ENCODE measurements at regions not wholly inside any gene's neighbourhood (a gene's known extent, or its start where the extent isn't known, plus 50 kb on each side); places are given as distances from the start of the nearest gene placed in this dataset.

DNA sequence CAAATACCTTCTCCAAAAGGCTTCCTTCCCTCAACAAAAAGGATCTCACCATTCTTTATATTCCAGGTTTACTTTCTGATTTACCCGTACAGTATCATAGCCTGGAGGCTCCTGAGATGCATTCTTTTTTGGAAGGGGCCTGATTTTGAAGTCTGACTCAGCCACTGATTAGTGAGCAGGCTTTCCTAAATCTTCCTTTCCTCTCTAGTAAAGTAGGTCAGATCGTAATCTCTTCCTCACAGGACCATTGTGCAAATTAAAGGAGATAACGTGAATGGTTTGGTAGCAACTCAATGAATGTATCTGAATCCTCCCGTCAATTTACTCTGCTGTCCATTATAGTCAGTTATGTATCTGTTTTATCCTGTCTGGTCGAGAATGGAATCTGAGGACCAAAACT, 227.7 kb upstream of the ANO5 start:
- TF ChIP-seq POLR2AphosphoS5 (IDR thresholded peaks at IDR 0.05) (no peak), POLR2A (IDR thresholded peaks at IDR 0.05) (no peak), EP300 (IDR thresholded peaks at IDR 0.05) (no peak)
- TF ChIP-seq, protein P1, sequence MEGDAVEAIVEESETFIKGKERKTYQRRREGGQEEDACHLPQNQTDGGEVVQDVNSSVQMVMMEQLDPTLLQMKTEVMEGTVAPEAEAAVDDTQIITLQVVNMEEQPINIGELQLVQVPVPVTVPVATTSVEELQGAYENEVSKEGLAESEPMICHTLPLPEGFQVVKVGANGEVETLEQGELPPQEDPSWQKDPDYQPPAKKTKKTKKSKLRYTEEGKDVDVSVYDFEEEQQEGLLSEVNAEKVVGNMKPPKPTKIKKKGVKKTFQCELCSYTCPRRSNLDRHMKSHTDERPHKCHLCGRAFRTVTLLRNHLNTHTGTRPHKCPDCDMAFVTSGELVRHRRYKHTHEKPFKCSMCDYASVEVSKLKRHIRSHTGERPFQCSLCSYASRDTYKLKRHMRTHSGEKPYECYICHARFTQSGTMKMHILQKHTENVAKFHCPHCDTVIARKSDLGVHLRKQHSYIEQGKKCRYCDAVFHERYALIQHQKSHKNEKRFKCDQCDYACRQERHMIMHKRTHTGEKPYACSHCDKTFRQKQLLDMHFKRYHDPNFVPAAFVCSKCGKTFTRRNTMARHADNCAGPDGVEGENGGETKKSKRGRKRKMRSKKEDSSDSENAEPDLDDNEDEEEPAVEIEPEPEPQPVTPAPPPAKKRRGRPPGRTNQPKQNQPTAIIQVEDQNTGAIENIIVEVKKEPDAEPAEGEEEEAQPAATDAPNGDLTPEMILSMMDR (IDR thresholded peaks at IDR 0.05), result no peak

DNA sequence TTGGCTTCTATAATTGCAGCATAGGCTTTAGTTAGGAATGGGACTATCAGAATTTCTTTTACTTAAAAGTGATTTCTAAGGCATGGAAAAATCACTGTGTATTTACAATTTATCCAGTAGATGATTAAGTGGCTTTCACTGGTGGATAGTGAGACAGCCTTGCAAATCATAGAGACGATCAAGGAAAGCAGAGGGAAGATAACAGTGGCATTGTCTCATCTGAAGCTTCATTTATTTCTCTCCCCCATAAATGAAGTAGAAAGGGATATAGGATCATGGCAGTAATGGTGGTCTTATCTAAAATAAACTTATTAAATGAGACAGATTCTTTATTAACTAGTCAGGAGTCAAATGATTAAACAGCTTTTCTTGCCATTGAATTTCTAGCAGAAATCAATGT, 224.2 kb upstream of the ANO5 start:
- intact Hi-C loops (cut with DNase I), result no loop called here
- H3K27ac ChIP-seq, result no peak overlapping the region
- H3K4me1 ChIP-seq, result no peaks in the 10 kb centered on the region
- no peaks in the 10 kb centered on the region for H3K9me3 ChIP-seq
- no peak overlapping the region for H3K4me3 ChIP-seq
- H3K27me3 ChIP-seq, result no peaks in the 10 kb centered on the region
- no peak for TF ChIP-seq EP300 (IDR thresholded peaks at IDR 0.05)
- no peak for TF ChIP-seq POLR2A (IDR thresholded peaks at IDR 0.05)
- no peak for TF ChIP-seq POLR2AphosphoS5 (IDR thresholded peaks at IDR 0.05)
- TF ChIP-seq, protein P1 (IDR thresholded peaks at IDR 0.05), result no peak
- no peaks in the 10 kb centered on the region for H3K36me3 ChIP-seq
- no peak for DNase-seq
- 69 to 75% methylated on average over 1 of the region's 1 CpG for WGBS, 2 donors

More for the DNA sequence above, 227.7 kb upstream of the ANO5 start:
- Histone ChIP-seq H3K27me3 (no peaks in the 10 kb centered on the region), H3K4me3 (no peak overlapping the region), H3K36me3 (no peaks in the 10 kb centered on the region), H3K27ac (no peak overlapping the region), H3K9me3 (peaks cover 0 to 3% (median 0%) of the 10 kb centered on the region in 4 donors), H3K4me1 (no peaks in the 10 kb centered on the region)
- 57 to 63% methylated on average over 5 of the region's 5 CpGs for WGBS, 2 donors
- DNase-seq, result no peak
- intact Hi-C loops (cut with DNase I), result no loop called here

DNA sequence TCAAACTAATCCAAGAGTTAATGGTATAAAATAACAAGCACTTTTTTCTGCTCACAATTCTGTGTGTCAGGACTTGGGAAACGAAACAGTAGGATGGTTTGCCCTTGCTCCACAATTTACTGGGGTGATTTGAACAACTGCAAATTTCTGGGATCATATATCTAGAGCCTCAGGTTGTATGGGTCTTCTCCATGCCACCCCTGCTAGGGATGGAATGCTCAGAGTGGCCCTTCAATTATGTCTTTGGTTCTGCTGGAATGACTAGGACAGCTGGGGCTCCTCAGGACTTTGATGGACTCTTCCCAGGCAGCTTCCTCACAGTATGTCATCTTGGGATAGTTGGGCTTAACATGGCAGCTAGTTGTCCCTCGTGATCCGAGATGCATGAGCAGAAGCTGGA, 223.0 kb upstream of the ANO5 start:
- Histone ChIP-seq H3K4me1 (no peaks in the 10 kb centered on the region), H3K27ac (no peak overlapping the region), H3K36me3 (no peaks in the 10 kb centered on the region), H3K9me3 (no peaks in the 10 kb centered on the region), H3K27me3 (no peaks in the 10 kb centered on the region), H3K4me3 (no peak overlapping the region)
- intact Hi-C loops (cut with DNase I), result no loop called here
- WGBS, 2 donors, result 52 to 58% methylated on average over 3 of the region's 3 CpGs
- DNase-seq, result no peak
- TF ChIP-seq EP300 (IDR thresholded peaks at IDR 0.05) (no peak), POLR2A (IDR thresholded peaks at IDR 0.05) (no peak), POLR2AphosphoS5 (IDR thresholded peaks at IDR 0.05) (no peak)

DNA sequence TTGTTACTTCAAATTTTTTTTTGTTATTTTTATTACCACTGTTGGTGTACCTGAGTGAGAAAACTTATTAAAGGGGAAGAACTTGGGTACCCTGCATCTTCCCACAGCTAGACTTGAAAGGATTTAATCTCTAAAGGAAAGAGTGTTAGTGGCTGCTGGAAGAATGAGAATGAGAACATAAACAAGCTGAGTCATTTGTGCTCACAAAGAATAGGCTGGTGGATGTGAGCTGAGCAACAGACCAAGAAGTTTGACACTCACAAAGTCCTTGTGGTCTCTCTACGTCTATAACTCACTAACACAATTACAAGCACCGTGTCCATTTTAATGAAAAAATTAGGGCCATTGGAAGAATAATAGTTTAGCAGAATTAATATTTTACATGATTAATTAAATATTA, 217.6 kb upstream of the ANO5 start:
- H3K4me1 ChIP-seq, result no peaks in the 10 kb centered on the region
- H3K36me3 ChIP-seq, result no peaks in the 10 kb centered on the region
- intact Hi-C loops (cut with DNase I), result no loop called here
- H3K9me3 ChIP-seq, result no peaks in the 10 kb centered on the region
- no peak for TF ChIP-seq POLR2A (IDR thresholded peaks at IDR 0.05)
- TF ChIP-seq, protein P1 (IDR thresholded peaks at IDR 0.05), result no peak
- no peak for TF ChIP-seq POLR2AphosphoS5 (IDR thresholded peaks at IDR 0.05)
- WGBS, 2 donors, result 40 to 50% methylated on average over 2 of the region's 2 CpGs
- H3K4me3 ChIP-seq, result no peak overlapping the region
- DNase-seq, result no peak
- no peaks in the 10 kb centered on the region for H3K27me3 ChIP-seq
- no peak overlapping the region for H3K27ac ChIP-seq

DNA sequence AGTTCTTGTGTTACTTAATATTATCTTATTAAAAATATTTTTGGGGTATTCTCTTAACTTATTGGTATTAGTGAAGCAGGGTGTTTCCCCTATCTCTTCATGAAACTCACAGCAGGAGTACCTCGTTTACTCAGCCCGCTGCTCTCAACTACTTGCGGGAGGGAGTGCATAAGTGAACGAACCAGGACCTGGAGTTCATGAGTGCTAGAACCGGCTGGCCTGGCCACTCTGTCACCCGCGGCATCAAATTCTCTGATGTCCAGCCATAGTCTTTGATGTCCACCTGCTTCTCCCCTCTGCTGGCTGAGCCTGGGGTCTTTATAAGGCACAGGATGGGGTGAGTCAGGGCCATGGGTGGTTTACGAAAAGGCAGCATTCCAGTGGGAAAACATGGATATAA, 216.7 kb upstream of the ANO5 start:
- Histone ChIP-seq H3K9me3 (no peaks in the 10 kb centered on the region), H3K4me3 (no peak overlapping the region), H3K36me3 (no peaks in the 10 kb centered on the region), H3K27ac (no peak overlapping the region), H3K27me3 (no peaks in the 10 kb centered on the region), H3K4me1 (no peaks in the 10 kb centered on the region)
- no peak for DNase-seq
- TF ChIP-seq POLR2A (IDR thresholded peaks at IDR 0.05), result no peak
- TF ChIP-seq POLR2AphosphoS5 (IDR thresholded peaks at IDR 0.05), result no peak
- no peak for TF ChIP-seq EP300 (IDR thresholded peaks at IDR 0.05)
- TF ChIP-seq, protein P1 (IDR thresholded peaks at IDR 0.05), result no peak
- WGBS, 2 donors, result 83% methylated on average over 8 of the region's 8 CpGs
- intact Hi-C loops (cut with DNase I), result no loop called here

Data from sigmoid colon (tissue), 6 donors.